NCI-H2196 treated with DMSO at 0.1 percent for 48 hours (cell line): ENCODE measurements at regions not wholly inside any gene's neighbourhood (a gene's known extent, or its start where the extent isn't known, plus 50 kb on each side); places are given as distances from the start of the nearest gene placed in this dataset.

ENCODE experiments used
- DNase-seq: peaks from one replicate; lab custom pipeline; 2025; ENCODE audit not compliant: unreplicated experiment; lab: John Stamatoyannopoulos, UW

- DNase-seq: no peak
These were observed 294.3 kb downstream of the TLE1 start for GRCh38 chr9:81394881-81395675.

DNA sequence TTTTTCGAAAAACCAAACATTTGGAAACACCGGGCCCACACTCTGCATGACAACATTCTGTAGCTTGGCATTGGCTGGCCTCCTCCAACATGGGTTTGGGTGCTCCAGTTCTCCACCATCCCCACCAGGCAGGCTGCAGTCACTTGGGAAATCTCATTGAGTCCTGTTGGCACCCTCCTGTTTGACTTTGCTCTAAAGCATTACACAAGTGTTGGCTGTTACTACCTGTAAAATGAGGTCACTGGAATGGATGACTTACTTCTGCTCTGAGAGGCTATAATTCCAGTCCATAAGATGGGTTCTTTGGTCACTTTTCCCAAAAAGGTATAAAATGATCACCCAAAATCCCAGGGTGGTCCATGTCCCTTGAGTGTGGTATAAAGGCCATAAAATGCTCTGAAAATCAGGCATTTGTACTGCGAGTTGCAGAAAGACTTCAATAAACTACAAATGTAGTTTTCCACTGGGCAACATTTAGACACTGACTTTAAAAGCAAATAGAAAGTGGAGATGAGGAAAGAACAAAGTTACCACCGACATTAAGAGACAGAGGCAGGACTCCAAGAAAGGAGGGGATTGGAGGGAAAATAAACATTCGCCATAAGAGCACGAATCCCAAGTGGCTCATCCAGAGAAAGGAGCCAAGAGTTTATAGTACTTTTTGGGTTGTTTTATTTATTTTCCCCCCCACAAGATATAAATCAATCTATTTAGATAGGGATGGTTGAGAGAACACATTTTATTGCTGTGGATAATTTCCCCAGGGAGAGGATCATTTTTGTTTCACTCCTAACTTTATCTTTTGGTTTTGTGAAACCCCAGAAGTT is 295.1 kb downstream of the TLE1 start:
- DNase-seq: no peak

DNA sequence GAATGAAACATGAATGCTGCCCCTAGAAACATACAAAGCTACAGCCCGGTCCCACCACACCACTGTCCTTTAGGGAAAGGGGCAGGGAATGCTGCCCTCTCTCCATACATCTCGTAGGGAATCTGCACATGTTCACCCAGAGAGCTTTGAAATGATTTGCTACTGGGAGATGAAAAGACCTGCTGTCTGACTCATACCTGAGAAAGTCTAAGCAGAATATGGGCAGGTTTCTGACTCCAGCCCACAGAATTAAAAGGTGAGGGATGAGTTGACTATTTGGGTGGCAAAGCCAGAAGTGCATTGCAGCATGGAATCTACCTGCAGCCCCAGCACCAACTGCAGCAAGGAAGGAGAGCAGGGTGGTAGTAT is 297.9 kb downstream of the TLE1 start:
- no peak for DNase-seq

DNA sequence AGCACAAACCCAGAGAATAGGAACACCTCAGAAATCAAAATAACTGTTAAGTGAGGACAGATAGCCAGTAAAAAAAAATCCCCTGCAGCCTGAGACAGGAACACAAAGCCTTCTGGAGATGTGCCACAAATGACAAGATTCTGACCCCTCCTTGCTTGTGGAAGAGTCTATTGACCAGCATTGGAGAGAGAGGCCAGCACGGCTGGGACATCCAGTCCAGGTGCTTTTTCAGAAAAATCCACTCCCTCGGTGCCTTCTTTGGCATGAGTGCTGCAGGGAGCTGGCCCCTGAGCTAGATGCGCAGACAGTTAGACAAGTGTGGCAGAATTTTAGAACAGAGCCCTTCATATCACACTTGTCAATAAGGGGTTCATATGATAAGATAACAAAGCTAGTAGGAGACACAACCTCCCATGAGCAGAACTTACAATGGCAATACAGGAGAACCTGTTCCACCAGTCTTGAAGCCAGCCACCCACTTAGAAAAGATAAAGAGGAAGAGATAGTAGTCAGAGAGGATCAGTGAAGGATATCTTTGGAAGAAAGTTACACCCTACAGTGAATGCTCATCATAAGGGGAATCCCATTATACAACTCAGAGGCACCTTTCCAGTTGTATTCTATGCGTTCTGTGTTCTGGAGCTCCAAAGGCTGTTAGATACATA is 298.4 kb downstream of the TLE1 start:
- no peak for DNase-seq

- DNase-seq: no peak
These were observed 299.8 kb downstream of the TLE1 start for GRCh38 chr9:81389569-81389993.

- DNase-seq: no peak
These were observed 300.5 kb downstream of the TLE1 start for GRCh38 chr9:81388831-81389230.

GRCh38 chr9:81387360-81388106 is 301.8 kb downstream of the TLE1 start:
- DNase-seq: no peak

- no peak for DNase-seq
These were observed 304.4 kb downstream of the TLE1 start for GRCh38 chr9:81384911-81385310.

DNA sequence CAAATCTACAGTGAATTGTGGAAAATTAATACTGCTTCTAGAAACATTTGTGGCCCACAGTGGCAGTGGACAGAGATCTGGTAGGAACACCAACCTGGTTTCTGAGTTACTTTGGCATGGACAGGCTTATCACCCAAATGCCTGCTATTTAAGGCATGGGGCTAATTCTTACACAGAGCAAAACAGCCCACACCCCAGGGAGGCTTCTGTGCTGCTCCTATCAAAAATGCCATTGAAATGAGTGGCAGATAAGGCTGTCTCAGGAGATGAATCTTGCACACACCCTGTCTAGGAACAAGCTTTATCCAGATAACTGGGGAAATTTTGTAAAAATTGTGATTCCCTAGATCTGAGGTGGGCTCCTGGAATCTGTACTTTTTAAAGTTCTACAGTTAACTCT is 307.1 kb downstream of the TLE1 start:
- no peak for DNase-seq

- no peak for DNase-seq
These were observed 307.7 kb downstream of the TLE1 start for GRCh38 chr9:81381694-81382093.

GRCh38 chr9:81380504-81381359 is 308.6 kb downstream of the TLE1 start:
- no peak for DNase-seq

DNA sequence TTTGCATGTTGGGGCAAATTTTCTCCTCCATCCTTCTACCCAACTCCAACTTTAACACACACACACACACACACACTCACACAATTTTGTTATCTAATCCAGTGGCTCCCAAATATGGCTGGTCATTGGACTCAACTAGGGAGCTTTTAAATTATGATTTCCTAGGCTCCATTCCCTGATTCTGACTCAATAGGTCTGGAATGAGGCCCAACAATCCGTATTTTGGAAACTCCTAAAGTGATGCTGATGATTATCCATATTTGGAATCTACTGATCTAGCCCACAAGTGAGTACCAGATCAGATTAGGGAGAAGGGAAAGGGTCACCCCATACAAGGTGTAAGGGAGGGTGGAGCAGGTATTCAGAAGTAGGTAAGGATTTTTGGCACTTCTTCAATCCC is 309.7 kb downstream of the TLE1 start:
- DNase-seq: no peak

DNA sequence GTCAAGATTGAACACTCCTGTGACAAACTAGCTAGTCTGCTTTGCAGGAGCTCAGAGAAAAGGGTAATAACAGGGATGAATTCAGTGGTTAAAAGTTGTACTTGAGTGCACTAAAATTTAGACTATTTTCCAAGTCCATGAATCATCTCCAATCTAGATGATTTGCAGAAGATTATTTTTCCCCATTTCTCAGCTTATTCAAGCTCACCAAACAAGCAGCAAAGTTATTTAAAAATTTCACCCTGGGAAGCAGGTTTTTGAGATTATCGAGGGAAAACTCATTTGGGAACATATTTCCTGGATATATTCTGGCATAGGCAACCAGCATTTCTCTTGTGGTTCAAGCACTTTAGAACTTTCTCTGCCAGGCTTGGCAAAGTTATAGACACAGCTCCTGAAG is 311.4 kb downstream of the TLE1 start:
- DNase-seq: no peak

GRCh38 chr9:81377320-81377719 is 312.0 kb downstream of the TLE1 start:
- no peak for DNase-seq

GRCh38 chr9:81375187-81376100 is 313.9 kb downstream of the TLE1 start:
- DNase-seq: no peak

- DNase-seq: no peak
These were observed 314.7 kb downstream of the TLE1 start for GRCh38 chr9:81374459-81375186.

- DNase-seq: no peak
These were observed 316.1 kb downstream of the TLE1 start for GRCh38 chr9:81373294-81373693.

DNA sequence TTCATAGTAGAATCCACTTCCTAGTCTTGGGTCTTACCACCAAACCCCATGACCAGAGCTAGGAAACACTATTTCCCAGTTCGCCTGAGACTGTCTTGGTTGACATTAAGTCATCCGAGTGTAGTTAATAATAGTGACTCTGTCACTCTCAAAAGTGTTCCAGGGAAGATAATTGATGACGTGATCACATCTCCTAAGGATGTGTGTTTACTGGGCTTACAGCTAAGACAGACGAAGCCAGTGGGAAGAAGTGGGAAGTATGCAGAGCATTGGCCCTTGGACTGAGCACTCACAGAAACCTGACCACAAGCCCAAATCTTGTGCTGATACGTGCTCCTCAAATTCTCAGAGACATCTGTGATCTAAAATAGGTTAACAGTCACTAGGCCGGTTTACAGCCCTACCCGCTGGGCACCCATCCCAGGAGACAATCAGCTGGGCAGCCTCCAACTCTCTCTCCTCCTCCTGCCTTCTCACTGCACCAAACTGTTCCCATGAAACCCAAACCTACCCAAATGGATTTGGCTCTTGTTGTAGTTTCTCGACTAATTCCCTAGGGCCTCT is 316.6 kb downstream of the TLE1 start:
- DNase-seq: no peak
